K562 (cell line): ENCODE measurements at regions not wholly inside any gene's neighbourhood (a gene's known extent, or its start where the extent isn't known, plus 50 kb on each side); places are given as distances from the start of the nearest gene placed in this dataset.

ENCODE experiments used
- ATAC-seq: fragments of 200-7000 bp; cut with Tn5 transposase; 3 replicates; pipeline ENCODE4 v1.9.1; 2020; ENCODE audit warnings: moderate library complexity
- BruUV-seq: library from RNA; stranded (reverse); fragments of 400-500 nt; replicated peaks from 2 replicates; lab custom pipeline; 2021; lab: Mats Ljungman, UMichigan
- CTCF ChIA-PET: fragments of 300-600 bp; formaldehyde crosslinking; extraction: SDS; loops from one replicate; lab custom pipeline; 2021; ENCODE audit warnings: low intra/inter-chr PET ratio; lab: Yijun Ruan, JAX
- POLR2A ChIA-PET: fragments of 300-600, 350-650 bp; sonication (Branson Sonifier 250); formaldehyde crosslinking; extraction: SDS; loops from one replicate; lab custom pipeline; 2021; ENCODE audit warnings: antibody characterized with exemption, inconsistent platforms; lab: Yijun Ruan, JAX
- DNase-seq, 4 experiments: peaks; one replicate each; pipeline versions ENCODE4 v3.0.0 to v3.0.0-alpha.2; 2011 to 2018; ENCODE audit warnings: low spot score in 3 of 4, mixed read lengths in 3 of 4; ENCODE audit errors: extremely low read depth in 1 of 4
- FAIRE-seq: peaks from 2 replicates; lab custom pipeline; 2011; peaks lifted over from hg19 to GRCh38; lab: Jason Lieb, UNC
- H2AFZ ChIP-seq: 2 replicates; pipeline ENCODE4 v1.6.0; 2011; ENCODE audit warnings: low read depth, low read length, control low read depth, inconsistent platforms
- H3K27ac ChIP-seq: fragments of 200-600 bp; 3 replicates; pipeline ENCODE4 v1.8.0; 2011; ENCODE audit warnings: low read depth, mild to moderate bottlenecking, control low read depth, inconsistent platforms, low read length, moderate library complexity, mixed read lengths; ENCODE audit errors: extremely low read depth
- H3K27me3 ChIP-seq, 2 experiments: fragments of 300-600 bp in 1 of 2; 2 replicates in 1 of 2; 3 replicates in 1 of 2; pipeline versions ENCODE4 v1.6.0 to v1.8.0; 2011; ENCODE audit warnings: inconsistent platforms in 2 of 2, low read length in 2 of 2, mild to moderate bottlenecking in 1 of 2, mixed read lengths in 1 of 2, moderate library complexity in 1 of 2; ENCODE audit not compliant: control insufficient read depth in 2 of 2, insufficient read depth in 2 of 2
- H3K36me3 ChIP-seq: fragments of 300-600 bp; 3 replicates; pipeline ENCODE4 v1.8.0; 2011; ENCODE audit warnings: mild to moderate bottlenecking, low read length, inconsistent platforms; ENCODE audit not compliant: control insufficient read depth, insufficient read depth
- H3K4me1 ChIP-seq, 2 experiments: fragments of 200-600 bp in 1 of 2; replicated peaks in 1 of 2; 2 replicates in 1 of 2; 3 replicates in 1 of 2; pipeline versions ENCODE4 v1.5.1 to v1.8.0; 2011; ENCODE audit warnings: inconsistent platforms in 2 of 2, low read length in 2 of 2, mild to moderate bottlenecking in 1 of 2, mixed read lengths in 1 of 2, moderate library complexity in 1 of 2; ENCODE audit not compliant: control insufficient read depth in 2 of 2, insufficient read depth in 2 of 2
- H3K4me2 ChIP-seq: 2 replicates; pipeline ENCODE4 v1.6.1; 2011; ENCODE audit warnings: low read length, control low read depth, inconsistent platforms, mixed read lengths; ENCODE audit not compliant: insufficient read depth
- H3K4me3 ChIP-seq: fragments of 200-600 bp; sonication (generic), shearing (Covaris generic); 2 replicates; pipeline ENCODE4 v1.5.1; 2016; ENCODE audit warnings: control low read depth, inconsistent platforms
- H3K79me2 ChIP-seq: fragments of 200-600 bp; 3 replicates; pipeline ENCODE4 v1.8.0; 2011; ENCODE audit warnings: low read length, inconsistent platforms; ENCODE audit not compliant: control insufficient read depth, insufficient read depth
- H3K9ac ChIP-seq, 2 experiments: 2 replicates each; pipeline versions ENCODE4 v1.6.0 to v1.6.1; 2011; ENCODE audit warnings: low read depth in 2 of 2, low read length in 2 of 2, control low read depth in 1 of 2, inconsistent platforms in 1 of 2, mild to moderate bottlenecking in 1 of 2, mixed read lengths in 1 of 2; ENCODE audit not compliant: insufficient read depth in 1 of 2
- H3K9me1 ChIP-seq: one replicate; pipeline ENCODE4 v1.6.0; 2011; ENCODE audit warnings: inconsistent platforms, mild to moderate bottlenecking, low read length, moderate library complexity; ENCODE audit not compliant: control insufficient read depth, insufficient read depth
- H3K9me3 ChIP-seq: replicated peaks from 2 replicates; pipeline ENCODE4 v1.5.1; 2011; ENCODE audit warnings: low read depth, low read length, inconsistent platforms; ENCODE audit not compliant: control insufficient read depth, insufficient read depth
- H4K20me1 ChIP-seq: replicated peaks from 2 replicates; pipeline ENCODE4 v1.6.1; 2011; ENCODE audit warnings: low read length, inconsistent platforms, mixed read lengths; ENCODE audit not compliant: control insufficient read depth, insufficient read depth
- ARID3A ChIP-seq: IDR thresholded peaks from 2 replicates; pipeline ENCODE4 v1.6.1; 2012; ENCODE audit warnings: low read depth, low read length, improper control_type of control experiment, borderline replicate concordance
- DMBX1 ChIP-seq: fragments of 250-450 bp; sonication (Bioruptor Pico); IDR thresholded peaks from 2 replicates; pipeline ENCODE4 v1.8.0; 2022; ENCODE audit warnings: inconsistent platforms, mild to moderate bottlenecking, moderate library complexity, borderline replicate concordance
- FOSL1 ChIP-seq: fragments of 200-800 bp; sonication (Bioruptor generic); conservative IDR thresholded peaks from 2 replicates; pipeline ENCODE4 v1.6.1; 2016; ENCODE audit warnings: missing genetic modification characterization, missing compliant biosample characterization
- HCFC1 ChIP-seq: IDR thresholded peaks from 2 replicates; pipeline ENCODE4 v1.6.1; 2012; ENCODE audit warnings: low read depth, low read length, improper control_type of control experiment
- HLTF ChIP-seq: fragments of 450-650 bp; IDR thresholded peaks from 2 replicates; pipeline ENCODE4 v1.6.1; 2016
- HNRNPH1 ChIP-seq: fragments of 200-400 bp; formaldehyde crosslinking; optimal IDR thresholded peaks from 2 replicates; pipeline ENCODE3; 2017; ENCODE audit warnings: low read depth, mild to moderate bottlenecking, low read length, moderate library complexity
- MYC ChIP-seq, 2 experiments: fragments of 250-450 bp in 1 of 2; sonication (Bioruptor Pico) in 1 of 2; IDR thresholded peaks; 2 replicates each; pipeline versions ENCODE4 v1.5.1 to v1.6.1; 2012 to 2021; ENCODE audit warnings: low read depth in 2 of 2, borderline replicate concordance in 1 of 2, improper control_type of control experiment in 1 of 2, low read length in 1 of 2, mild to moderate bottlenecking in 1 of 2, moderate library complexity in 1 of 2
- OTX1 ChIP-seq: fragments of 450-650 bp; formaldehyde crosslinking; IDR thresholded peaks from 2 replicates; pipeline ENCODE4 v1.4.0; 2022; ENCODE audit warnings: mild to moderate bottlenecking
- POLR2H ChIP-seq: IDR thresholded peaks from 2 replicates; pipeline ENCODE4 v1.6.1; 2016; ENCODE audit warnings: missing genetic modification characterization, low read depth, mild to moderate bottlenecking, control low read depth, missing compliant biosample characterization, moderate library complexity
- PTTG1 ChIP-seq: fragments of 450-650 bp; IDR thresholded peaks from 2 replicates; pipeline ENCODE4 v1.6.1; 2016; ENCODE audit warnings: low read depth, mild to moderate bottlenecking, missing genetic modification characterization, missing compliant biosample characterization
- RNF219 ChIP-seq: fragments of 250-450 bp; sonication (Bioruptor Pico); IDR thresholded peaks from 2 replicates; pipeline ENCODE4 v1.5.0; 2022; ENCODE audit warnings: mild to moderate bottlenecking
- SMAD2 ChIP-seq: fragments of 150-350 bp; IDR thresholded peaks from 2 replicates; pipeline ENCODE4 v1.6.1; 2014; ENCODE audit warnings: low read depth, mild to moderate bottlenecking, low read length
- TRIM24 ChIP-seq, 2 experiments: fragments of 450-650 bp; IDR thresholded peaks; 2 replicates each; pipeline ENCODE4 v1.6.1; 2016
- U2AF1 ChIP-seq: fragments of 200-400 bp; formaldehyde crosslinking; optimal IDR thresholded peaks from 2 replicates; pipeline ENCODE3; 2017; ENCODE audit warnings: mild to moderate bottlenecking, low read depth, low read length, moderate library complexity
- XRCC4 ChIP-seq: IDR thresholded peaks from one replicate; pipeline ENCODE4 v1.6.1; 2011; ENCODE audit not compliant: insufficient read depth, insufficient read length; ENCODE audit errors: extremely low read depth
- YBX1 ChIP-seq: fragments of 450-650 bp; IDR thresholded peaks from 2 replicates; pipeline ENCODE4 v1.7.1; 2016; ENCODE audit warnings: mild to moderate bottlenecking
- ZNF511 ChIP-seq: sonication (generic); formaldehyde crosslinking; IDR thresholded peaks from 2 replicates; pipeline ENCODE4 v1.8.0; 2022; ENCODE audit warnings: mild to moderate bottlenecking, missing genetic modification reagents
- ZNF668 ChIP-seq: fragments of 250-450 bp; sonication (Bioruptor Pico); IDR thresholded peaks from 2 replicates; pipeline ENCODE4 v1.8.0; 2022; ENCODE audit warnings: mild to moderate bottlenecking, inconsistent platforms
- WGBS: fragments of 100-300 bp; shearing (Covaris generic); methylation state at CpG from one replicate; pipeline ENCODE4 v1.1.6; 2016; ENCODE audit warnings: low coverage, mixed read lengths; ENCODE audit not compliant: insufficient coverage; ENCODE audit errors: missing lambda C conversion rate; 5-methylcytosine and 5-hydroxymethylcytosine counted together
- in situ Hi-C: fragments of 300-500 bp; cut with MboI; formaldehyde crosslinking; loops from 4 replicates; pipeline ENCODE4 v1.15.0; 2018; ENCODE audit warnings: inconsistent platforms, mixed read lengths
- intact Hi-C: fragments of 100-400 bp; cut with micrococcal nuclease; formaldehyde crosslinking; loops from 2 replicates; pipeline ENCODE4 v1.14.2; 2022
- TF ChIP-seq, protein P1 (sequence below), 2 experiments: fragments of 450-650 bp; IDR thresholded peaks; 2 replicates each; pipeline ENCODE4 v1.6.1; 2016

DNA sequence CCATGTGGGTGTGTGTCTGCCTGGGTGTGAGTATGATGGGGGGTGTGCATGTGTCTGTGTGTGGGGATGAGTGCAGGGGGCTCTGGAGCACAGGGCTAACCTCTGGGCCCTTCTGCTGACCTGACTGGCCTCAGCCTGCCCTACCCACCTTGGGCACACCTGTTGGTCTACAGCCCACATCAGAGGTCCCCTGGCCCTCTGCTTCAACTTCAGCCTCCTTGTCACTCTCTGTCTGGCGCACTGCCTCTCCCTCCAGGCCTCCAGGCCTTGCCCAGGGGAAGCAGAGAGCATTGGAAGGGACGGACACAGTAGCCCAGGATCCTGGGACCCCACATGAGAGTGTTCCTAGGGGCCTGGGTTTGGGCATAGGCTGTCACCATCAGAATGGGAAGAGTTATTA, 115.4 kb downstream of the EFNB1 start:
- no peak for TF ChIP-seq ARID3A
- no peak for TF ChIP-seq YBX1
- TF ChIP-seq TRIM24 (IDR thresholded peaks at IDR 0.05), result no peak
- TF ChIP-seq DMBX1 (CRISPR knock-in tag), result no peak
- TF ChIP-seq XRCC4, result no peak
- no peak for TF ChIP-seq PTTG1 (tag)
- TF ChIP-seq HNRNPH1, result no peak
- no peak for TF ChIP-seq RNF219 (CRISPR knock-in tag)
- TF ChIP-seq ZNF668 (CRISPR knock-in tag), result no peak
- TF ChIP-seq POLR2H (tag), result no peak
- TF ChIP-seq U2AF1, result no peak
- TF ChIP-seq SMAD2, result no peak
- TF ChIP-seq, protein P1, sequence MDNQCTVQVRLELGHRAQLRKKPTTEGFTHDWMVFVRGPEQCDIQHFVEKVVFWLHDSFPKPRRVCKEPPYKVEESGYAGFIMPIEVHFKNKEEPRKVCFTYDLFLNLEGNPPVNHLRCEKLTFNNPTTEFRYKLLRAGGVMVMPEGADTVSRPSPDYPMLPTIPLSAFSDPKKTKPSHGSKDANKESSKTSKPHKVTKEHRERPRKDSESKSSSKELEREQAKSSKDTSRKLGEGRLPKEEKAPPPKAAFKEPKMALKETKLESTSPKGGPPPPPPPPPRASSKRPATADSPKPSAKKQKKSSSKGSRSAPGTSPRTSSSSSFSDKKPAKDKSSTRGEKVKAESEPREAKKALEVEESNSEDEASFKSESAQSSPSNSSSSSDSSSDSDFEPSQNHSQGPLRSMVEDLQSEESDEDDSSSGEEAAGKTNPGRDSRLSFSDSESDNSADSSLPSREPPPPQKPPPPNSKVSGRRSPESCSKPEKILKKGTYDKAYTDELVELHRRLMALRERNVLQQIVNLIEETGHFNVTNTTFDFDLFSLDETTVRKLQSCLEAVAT (IDR thresholded peaks at IDR 0.05), result no peak
- TF ChIP-seq ZNF511, result no peak
- TF ChIP-seq HLTF, result no peak
- TF ChIP-seq OTX1 (CRISPR knock-in tag), result no peak
- TF ChIP-seq FOSL1 (tag), result no peak
- TF ChIP-seq HCFC1, result no peak
- TF ChIP-seq MYC (IDR thresholded peaks at IDR 0.05; ENCODE audit: low read depth, low read length), result no peak
- no peak for TF ChIP-seq MYC (CRISPR knock-in tag; IDR thresholded peaks at IDR 0.05; ENCODE audit: borderline replicate concordance, low read depth)
- Histone ChIP-seq H3K36me3 (no peaks in the 10 kb centered on the region), H3K27me3 (no peaks in the 10 kb centered on the region), H3K27ac (no peak overlapping the region), H3K4me3 (no peak overlapping the region), H3K9ac (no peak overlapping the region), H3K9me3 (no peaks in the 10 kb centered on the region), H4K20me1 (no peaks in the 10 kb centered on the region), H3K9me1 (no peaks in the 10 kb centered on the region), H3K79me2 (no peaks in the 10 kb centered on the region), H3K4me2 (no peak overlapping the region), H2AFZ (no peak overlapping the region), H3K4me1 (no peaks in the 10 kb centered on the region; a peak in 1 of 5 replicates)
- no peak for ATAC-seq
- no TSS peak for BruUV-seq
- CTCF ChIA-PET, result no interaction called here
- FAIRE-seq, result no peak
- WGBS, result 15% methylated on average over 2 of the region's 2 CpGs
- intact Hi-C loops (no loop called here), in situ Hi-C loops (no loop called here)
- POLR2A ChIA-PET, result no interaction called here
- DNase-seq, result peak in 2 of 4 experiments; percentile 0
